Activated CD4-positive, alpha-beta T cell treated with anti-CD3 and anti-CD28 coated beads for 24 hours (primary cell): ENCODE measurements at regions not wholly inside any gene's neighbourhood (a gene's known extent, or its start where the extent isn't known, plus 50 kb on each side); places are given as distances from the start of the nearest gene placed in this dataset.

Experiments used
- DNase-seq, 2 donors: peaks; one replicate each; pipeline ENCODE4 v3.0.0-alpha.2; 2020; ENCODE audit warnings: low read depth in 2 of 2

- no peak for DNase-seq
Observed at GRCh38 chr18:21996351-21996826, 173.0 kb upstream of the GATA6 start.

DNA sequence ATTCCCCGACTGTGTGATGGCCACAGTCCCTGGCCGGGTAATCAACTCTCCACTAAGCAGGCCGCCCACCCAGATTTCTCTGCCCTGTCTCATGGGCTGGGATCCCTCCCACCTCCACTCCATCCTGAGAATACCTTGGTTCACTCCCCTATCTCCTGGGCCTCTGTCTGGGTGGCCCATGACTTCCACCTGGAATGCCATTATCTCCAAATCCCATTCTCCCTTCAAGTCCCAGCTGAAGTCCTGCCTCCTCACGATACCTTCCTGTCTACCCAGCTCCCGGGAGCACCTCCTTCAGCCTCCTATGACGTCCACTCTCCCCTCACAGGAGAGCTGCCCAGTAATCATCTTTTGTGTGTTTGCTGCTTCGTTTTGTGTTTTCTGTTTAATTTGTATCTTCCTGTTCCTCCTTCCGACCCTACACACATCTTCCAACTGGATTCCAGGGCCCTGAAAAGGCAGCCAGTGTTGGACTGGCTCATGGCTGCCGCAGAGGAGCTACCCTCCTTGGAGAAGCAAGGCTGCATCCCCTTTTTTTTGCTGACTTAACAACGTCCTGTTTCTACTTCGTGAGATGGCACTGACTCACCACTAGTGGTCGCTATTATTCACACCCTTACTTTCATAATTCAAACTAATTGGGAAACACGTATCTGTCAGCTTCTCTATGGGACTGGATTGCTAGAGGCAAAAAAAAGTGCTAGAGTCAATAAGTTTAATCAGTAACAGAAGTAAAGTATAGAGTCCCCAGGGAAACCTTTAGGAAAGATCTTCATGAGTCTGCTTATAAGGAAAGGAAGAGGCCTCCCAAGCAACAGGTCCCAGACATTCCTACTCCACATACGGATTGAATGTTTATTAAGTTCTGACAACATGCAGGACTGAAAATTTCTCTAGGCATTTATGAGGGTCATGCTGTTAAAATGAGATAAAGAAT is 171.9 kb upstream of the GATA6 start:
- DNase-seq: no peak

GRCh38 chr18:21998486-21998885 is 170.9 kb upstream of the GATA6 start:
- DNase-seq: no peak

- DNase-seq: no peak
Observed at GRCh38 chr18:22001912-22002487, 167.4 kb upstream of the GATA6 start.

GRCh38 chr18:22005191-22005841 is 164.1 kb upstream of the GATA6 start:
- no peak for DNase-seq

GRCh38 chr18:22006458-22006857 is 162.9 kb upstream of the GATA6 start:
- no peak for DNase-seq

GRCh38 chr18:22009242-22009641 is 160.1 kb upstream of the GATA6 start:
- DNase-seq: no peak

GRCh38 chr18:22013993-22014392 is 155.4 kb upstream of the GATA6 start:
- no peak for DNase-seq

- DNase-seq: no peak
Observed at GRCh38 chr18:22015156-22015555, 154.2 kb upstream of the GATA6 start.

DNA sequence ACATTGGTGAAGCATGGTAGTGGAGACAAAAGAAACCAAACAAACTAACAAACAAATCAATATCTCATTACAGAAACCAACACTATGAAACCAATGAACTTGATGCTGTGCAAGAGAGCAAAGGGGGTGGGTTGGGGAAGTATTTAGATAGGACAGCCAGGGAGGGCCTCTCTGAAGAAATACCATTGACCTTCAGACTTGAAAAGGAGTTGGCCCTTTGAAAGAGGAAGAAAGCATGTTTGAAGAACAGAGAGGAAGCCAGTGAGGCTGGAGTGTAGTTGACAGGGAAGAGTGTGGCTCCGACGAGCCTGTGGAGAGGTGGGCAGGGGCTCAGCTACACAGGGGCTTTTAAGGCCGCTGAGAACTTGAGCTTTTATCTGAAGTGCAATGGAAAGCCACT is 151.0 kb upstream of the GATA6 start:
- no peak for DNase-seq

GRCh38 chr18:22019193-22019592 is 150.2 kb upstream of the GATA6 start:
- DNase-seq: no peak

- no peak for DNase-seq
Observed at GRCh38 chr18:22020127-22020866, 149.1 kb upstream of the GATA6 start.

GRCh38 chr18:22020867-22021370 is 148.5 kb upstream of the GATA6 start:
- no peak for DNase-seq

- DNase-seq: no peak
Observed at GRCh38 chr18:22021701-22022100, 147.7 kb upstream of the GATA6 start.

GRCh38 chr18:22024924-22025323 is 144.5 kb upstream of the GATA6 start:
- DNase-seq: no peak

GRCh38 chr18:22026362-22026761 is 143.0 kb upstream of the GATA6 start:
- no peak for DNase-seq

DNA sequence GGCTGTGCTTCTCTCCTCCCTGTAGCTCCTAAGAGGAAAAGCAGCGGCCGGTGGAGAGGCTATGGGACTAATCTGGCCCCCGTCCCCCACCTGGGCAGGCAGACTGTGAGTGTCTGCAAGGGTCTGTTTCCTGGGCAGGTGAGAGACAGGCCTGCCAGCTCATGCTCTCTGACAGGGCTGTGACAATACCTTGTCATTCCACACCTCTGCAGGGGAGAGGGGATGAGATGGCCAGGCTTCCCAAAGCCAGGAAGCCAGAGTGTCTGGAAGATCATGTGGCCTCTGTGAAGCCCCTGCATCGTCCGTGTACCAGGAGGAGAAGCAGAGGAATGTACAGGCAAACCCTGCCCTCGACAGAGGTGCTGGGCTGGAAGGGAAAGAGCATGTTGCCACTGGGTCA is 142.5 kb upstream of the GATA6 start:
- no peak for DNase-seq

DNA sequence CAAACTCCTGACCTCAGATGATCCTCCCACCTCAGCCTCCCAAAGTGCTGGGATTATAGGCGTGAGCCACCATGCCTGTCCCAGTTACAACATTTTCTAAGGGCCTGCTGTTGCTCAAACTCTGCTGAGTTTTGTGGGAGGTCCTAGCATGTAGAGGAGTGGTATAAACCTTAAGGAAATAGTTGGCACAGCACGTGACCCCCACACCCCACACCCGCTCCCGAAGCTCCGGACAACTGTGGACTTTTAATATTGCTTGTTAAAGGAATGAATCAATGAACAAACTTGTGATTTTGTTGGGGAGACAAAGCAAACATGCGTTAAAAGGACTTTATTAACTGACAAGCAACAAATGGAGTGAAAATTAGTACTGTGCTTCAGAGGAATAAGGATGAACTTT is 137.8 kb upstream of the GATA6 start:
- DNase-seq: no peak

GRCh38 chr18:22032392-22032961 is 136.9 kb upstream of the GATA6 start:
- no peak for DNase-seq

GRCh38 chr18:22033085-22033484 is 136.3 kb upstream of the GATA6 start:
- DNase-seq: no peak

DNA sequence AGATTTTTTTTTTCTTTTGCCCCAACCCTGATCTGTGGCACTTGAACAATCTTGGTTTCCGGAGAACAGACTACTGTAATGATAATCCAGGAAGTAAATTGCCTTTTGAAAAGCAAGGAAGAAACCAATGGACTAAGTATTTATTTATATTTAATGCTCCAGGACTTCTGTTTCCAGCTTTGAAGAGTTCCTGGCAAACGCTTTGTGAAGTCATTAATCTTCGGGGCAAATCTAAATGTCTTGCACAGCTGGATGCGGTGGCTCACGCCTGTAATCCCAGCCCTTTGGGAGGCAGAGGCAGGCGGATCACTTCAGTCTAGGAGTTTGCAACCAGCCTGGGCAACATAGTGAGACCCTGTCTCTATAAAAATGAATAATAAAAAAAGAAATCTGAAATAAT is 135.1 kb upstream of the GATA6 start:
- no peak for DNase-seq
